ENCODE measurements at regions not wholly inside any gene's neighbourhood (a gene's known extent, or its start where the extent isn't known, plus 50 kb on each side); places are given as distances from the start of the nearest gene placed in this dataset.

GRCh38 chr6:164062872-164063271 lies 648.4 kb downstream of the QKI start:
- Histone ChIP-seq H3K27ac (ENCODE audit: extremely low read depth, low read depth, low read length) (no peak overlapping the region), H2AFZ (ENCODE audit: low read depth, low read length) (no peak overlapping the region), H3K4me1 (replicated peaks in 1 of 2; ENCODE audit: control insufficient read depth in 2 of 2, insufficient read depth in 2 of 2, low read length in 2 of 2) (no peaks in the 10 kb centered on the region), H3K79me2 (ENCODE audit: control insufficient read depth, insufficient read depth, low read length) (no peaks in the 10 kb centered on the region), H3K36me3 (ENCODE audit: control insufficient read depth, insufficient read depth, low read length) (no peaks in the 10 kb centered on the region), H3K4me2 (ENCODE audit: insufficient read depth, low read length) (no peak overlapping the region), H3K9ac (ENCODE audit: insufficient read depth in 1 of 2, low read depth in 2 of 2, low read length in 2 of 2) (no peak overlapping the region), H3K4me3 (no peak overlapping the region), H3K27me3 (ENCODE audit: control insufficient read depth in 2 of 2, insufficient read depth in 2 of 2, low read length in 2 of 2) (no peaks in the 10 kb centered on the region; a peak in 1 of 5 replicates), H4K20me1 (replicated peaks; ENCODE audit: control insufficient read depth, insufficient read depth, low read length) (no peaks in the 10 kb centered on the region), H3K9me3 (replicated peaks; ENCODE audit: control insufficient read depth, insufficient read depth, low read depth, low read length) (no peaks in the 10 kb centered on the region; the same call in 1 of the 2 replicates), H3K9me1 (ENCODE audit: control insufficient read depth, insufficient read depth, low read length) (no peaks in the 10 kb centered on the region)
- FAIRE-seq (no peak), DNase-seq (ENCODE audit: extremely low read depth in 1 of 4, low spot score in 3 of 4) (no peak), ATAC-seq (no peak)
- in situ Hi-C loops (cut with MboI): no loop called here
- intact Hi-C loops (cut with micrococcal nuclease): no loop called here
- 2% methylated on average over 5 of the region's 5 CpGs for WGBS (ENCODE audit: insufficient coverage, low coverage, missing lambda C conversion rate)
- ChIA-PET CTCF (ENCODE audit: low intra/inter-chr PET ratio) (no interaction called here), POLR2A (no interaction called here)
- BruUV-seq (replicated peaks): no TSS peak
- TF ChIP-seq NFXL1 (CRISPR knock-in tag; IDR thresholded peaks at IDR 0.05) (no peak), SP2 (IDR thresholded peaks at IDR 0.05; ENCODE audit: extremely low read depth, low read depth, low read length, poor library complexity, severe bottlenecking) (no peak), ZFP30 (CRISPR knock-in tag; IDR thresholded peaks at IDR 0.05; ENCODE audit: borderline replicate concordance) (no peak), ZNF76 (CRISPR knock-in tag; IDR thresholded peaks at IDR 0.05; ENCODE audit: borderline replicate concordance) (no peak), HMGN3 (IDR thresholded peaks at IDR 0.05; ENCODE audit: borderline replicate concordance, extremely low read depth, insufficient read length, low read depth, low read length) (no peak), CCNT2 (IDR thresholded peaks at IDR 0.05; ENCODE audit: borderline replicate concordance, extremely low read depth, insufficient read length, low read depth, low read length) (no peak)

GRCh38 chr6:164057876-164058275 lies 643.4 kb downstream of the QKI start:
- no peak for FAIRE-seq
- 1% methylated on average over 5 of the region's 5 CpGs for WGBS (ENCODE audit: insufficient coverage, low coverage, missing lambda C conversion rate)

More at GRCh38 chr6:164057876-164058275, 643.4 kb downstream of the QKI start:
- Histone ChIP-seq H3K4me3 (no peak overlapping the region), H3K79me2 (ENCODE audit: control insufficient read depth, insufficient read depth, low read length) (no peaks in the 10 kb centered on the region), H3K9me1 (ENCODE audit: control insufficient read depth, insufficient read depth, low read length) (no peaks in the 10 kb centered on the region), H3K36me3 (ENCODE audit: control insufficient read depth, insufficient read depth, low read length) (no peaks in the 10 kb centered on the region), H3K4me2 (ENCODE audit: insufficient read depth, low read length) (no peak overlapping the region), H3K27me3 (ENCODE audit: control insufficient read depth in 2 of 2, insufficient read depth in 2 of 2, low read length in 2 of 2) (no peaks in the 10 kb centered on the region; a peak in 1 of 5 replicates), H3K9ac (ENCODE audit: insufficient read depth in 1 of 2, low read depth in 2 of 2, low read length in 2 of 2) (no peak overlapping the region), H3K27ac (ENCODE audit: extremely low read depth, low read depth, low read length) (no peak overlapping the region), H2AFZ (ENCODE audit: low read depth, low read length) (no peak overlapping the region), H3K9me3 (replicated peaks; ENCODE audit: control insufficient read depth, insufficient read depth, low read depth, low read length) (no peaks in the 10 kb centered on the region; the same call in 1 of the 2 replicates), H4K20me1 (replicated peaks; ENCODE audit: control insufficient read depth, insufficient read depth, low read length) (no peaks in the 10 kb centered on the region), H3K4me1 (replicated peaks in 1 of 2; ENCODE audit: control insufficient read depth in 2 of 2, insufficient read depth in 2 of 2, low read length in 2 of 2) (no peaks in the 10 kb centered on the region)
- TF ChIP-seq PTTG1 (tag; IDR thresholded peaks at IDR 0.05; ENCODE audit: low read depth) (no peak), BCLAF1 (IDR thresholded peaks at IDR 0.05; ENCODE audit: borderline replicate concordance in 1 of 2, control insufficient read depth in 1 of 2, low read depth in 2 of 2, low read length in 1 of 2) (no peak), HNRNPH1 (optimal IDR thresholded peaks at IDR 0.05; ENCODE audit: low read depth, low read length) (no peak), MAFF (IDR thresholded peaks at IDR 0.05; ENCODE audit: low read length) (no peak)
- no peak for ATAC-seq
- ChIA-PET CTCF (ENCODE audit: low intra/inter-chr PET ratio) (no interaction called here), POLR2A (interaction anchor here (0.6 kb wide), 1 partner anchor 18 kb away, joined by 3 read pairs; no protein-coding TSS in a partner anchor)
- DNase-seq (ENCODE audit: extremely low read depth in 1 of 4, low spot score in 3 of 4): no peak
- no TSS peak for BruUV-seq (replicated peaks)
- in situ Hi-C loops (cut with MboI) (no loop called here), intact Hi-C loops (cut with micrococcal nuclease) (no loop called here)

Measured in K562 (cell line).